ENCODE measurements at regions not wholly inside any gene's neighbourhood (a gene's known extent, or its start where the extent isn't known, plus 50 kb on each side); places are given as distances from the start of the nearest gene placed in this dataset.

DNA sequence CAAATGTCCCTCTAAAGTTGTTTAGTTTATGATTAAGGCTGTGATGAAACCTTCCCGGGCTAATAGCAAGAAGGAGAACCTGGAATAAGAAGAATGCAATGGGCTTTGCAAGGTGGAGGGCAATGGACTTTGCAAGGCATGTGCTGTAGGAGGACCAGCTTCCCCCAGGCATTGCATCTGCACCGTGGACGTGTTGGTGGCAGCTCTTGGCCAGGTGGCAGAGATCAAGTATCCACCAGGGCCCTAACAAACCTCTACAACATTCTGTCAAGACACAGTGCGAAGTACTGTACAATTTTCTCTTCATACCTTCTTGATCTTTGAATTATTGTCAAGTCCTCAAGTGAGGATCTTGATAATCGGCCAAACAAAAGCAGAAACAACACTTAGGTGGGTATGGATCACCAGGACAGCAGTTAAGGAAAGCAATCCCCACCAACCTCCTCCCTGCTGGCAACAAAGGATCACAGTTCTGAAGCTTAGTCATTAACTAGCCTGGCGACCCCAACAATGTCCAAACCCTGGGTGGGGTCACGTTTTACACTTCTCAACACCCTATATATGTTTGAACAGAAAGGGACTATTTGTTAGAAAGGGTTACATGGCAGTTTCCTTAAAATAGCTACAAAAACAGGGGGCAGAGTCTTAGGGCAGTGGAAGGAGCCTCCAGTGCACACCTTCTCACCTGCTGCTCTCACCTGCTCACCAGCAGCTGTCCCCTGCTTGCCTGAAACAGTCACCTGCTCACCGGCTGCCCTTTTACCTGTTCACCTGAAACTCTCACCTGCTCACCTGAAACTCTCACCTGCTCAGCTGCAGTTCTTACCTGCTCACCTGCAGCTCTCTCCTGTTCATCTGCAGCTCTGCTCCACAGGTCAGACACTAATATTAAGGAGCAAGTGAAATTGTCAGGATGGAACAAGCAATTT, 137.9 kb upstream of the LIPC start:
- TF ChIP-seq, protein P1, sequence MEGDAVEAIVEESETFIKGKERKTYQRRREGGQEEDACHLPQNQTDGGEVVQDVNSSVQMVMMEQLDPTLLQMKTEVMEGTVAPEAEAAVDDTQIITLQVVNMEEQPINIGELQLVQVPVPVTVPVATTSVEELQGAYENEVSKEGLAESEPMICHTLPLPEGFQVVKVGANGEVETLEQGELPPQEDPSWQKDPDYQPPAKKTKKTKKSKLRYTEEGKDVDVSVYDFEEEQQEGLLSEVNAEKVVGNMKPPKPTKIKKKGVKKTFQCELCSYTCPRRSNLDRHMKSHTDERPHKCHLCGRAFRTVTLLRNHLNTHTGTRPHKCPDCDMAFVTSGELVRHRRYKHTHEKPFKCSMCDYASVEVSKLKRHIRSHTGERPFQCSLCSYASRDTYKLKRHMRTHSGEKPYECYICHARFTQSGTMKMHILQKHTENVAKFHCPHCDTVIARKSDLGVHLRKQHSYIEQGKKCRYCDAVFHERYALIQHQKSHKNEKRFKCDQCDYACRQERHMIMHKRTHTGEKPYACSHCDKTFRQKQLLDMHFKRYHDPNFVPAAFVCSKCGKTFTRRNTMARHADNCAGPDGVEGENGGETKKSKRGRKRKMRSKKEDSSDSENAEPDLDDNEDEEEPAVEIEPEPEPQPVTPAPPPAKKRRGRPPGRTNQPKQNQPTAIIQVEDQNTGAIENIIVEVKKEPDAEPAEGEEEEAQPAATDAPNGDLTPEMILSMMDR (IDR thresholded peaks at IDR 0.05; ENCODE audit: low read depth, low read length), result no peak
- no peak for TF ChIP-seq EZH2phosphoT487 (IDR thresholded peaks at IDR 0.05; ENCODE audit: low read depth)

Measured in OCI-LY3 (cell line).